ENCODE measurements at regions not wholly inside any gene's neighbourhood (a gene's known extent, or its start where the extent isn't known, plus 50 kb on each side); places are given as distances from the start of the nearest gene placed in this dataset.

- TF ChIP-seq REST (IDR thresholded peaks at IDR 0.05; ENCODE audit: borderline replicate concordance in 1 of 2, low read depth in 1 of 2, low read length in 2 of 2) (no peak), SRY (CRISPR knock-in tag; IDR thresholded peaks at IDR 0.05) (no peak), NKX3-1 (CRISPR knock-in tag; IDR thresholded peaks at IDR 0.05) (no peak), ERF (CRISPR knock-in tag; IDR thresholded peaks at IDR 0.05) (no peak), ZNF768 (CRISPR knock-in tag; IDR thresholded peaks at IDR 0.05) (no peak), SIX1 (CRISPR knock-in tag; IDR thresholded peaks at IDR 0.05; ENCODE audit: borderline replicate concordance) (no peak), UBTF (CRISPR knock-in tag; IDR thresholded peaks at IDR 0.05) (no peak), ZNF709 (CRISPR knock-in tag; IDR thresholded peaks at IDR 0.05) (no peak), RARA (CRISPR knock-in tag; IDR thresholded peaks at IDR 0.05) (no peak), AGO2 (optimal IDR thresholded peaks at IDR 0.05; ENCODE audit: low read depth, low read length) (no peak)
- TF ChIP-seq, protein P1, sequence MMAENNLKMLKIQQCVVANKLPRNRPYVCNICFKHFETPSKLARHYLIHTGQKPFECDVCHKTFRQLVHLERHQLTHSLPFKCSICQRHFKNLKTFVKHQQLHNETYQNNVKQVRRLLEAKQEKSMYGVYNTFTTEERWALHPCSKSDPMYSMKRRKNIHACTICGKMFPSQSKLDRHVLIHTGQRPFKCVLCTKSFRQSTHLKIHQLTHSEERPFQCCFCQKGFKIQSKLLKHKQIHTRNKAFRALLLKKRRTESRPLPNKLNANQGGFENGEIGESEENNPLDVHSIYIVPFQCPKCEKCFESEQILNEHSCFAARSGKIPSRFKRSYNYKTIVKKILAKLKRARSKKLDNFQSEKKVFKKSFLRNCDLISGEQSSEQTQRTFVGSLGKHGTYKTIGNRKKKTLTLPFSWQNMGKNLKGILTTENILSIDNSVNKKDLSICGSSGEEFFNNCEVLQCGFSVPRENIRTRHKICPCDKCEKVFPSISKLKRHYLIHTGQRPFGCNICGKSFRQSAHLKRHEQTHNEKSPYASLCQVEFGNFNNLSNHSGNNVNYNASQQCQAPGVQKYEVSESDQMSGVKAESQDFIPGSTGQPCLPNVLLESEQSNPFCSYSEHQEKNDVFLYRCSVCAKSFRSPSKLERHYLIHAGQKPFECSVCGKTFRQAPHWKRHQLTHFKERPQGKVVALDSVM (CRISPR knock-in tag; IDR thresholded peaks at IDR 0.05), result no peak
These were observed 640.4 kb upstream of the ADGRL4 start (continued) for GRCh38 chr1:79646880-79647279.

Measured in HepG2 (cell line).